A549 (cell line): ENCODE measurements at regions not wholly inside any gene's neighbourhood (a gene's known extent, or its start where the extent isn't known, plus 50 kb on each side); places are given as distances from the start of the nearest gene placed in this dataset.

Source experiments
- ATAC-seq, 2 experiments: fragments of 200-7000 bp in 1 of 2; fragments of >200 bp in 1 of 2; cut with Nextera tagmentation in 1 of 2; cut with Tn5 transposase in 1 of 2; 3 replicates each; pipeline versions ENCODE4 v1.8.0 to v1.9.1; 2018 to 2020; ENCODE audit warnings: mild to moderate bottlenecking in 1 of 2, moderate library complexity in 1 of 2
- CTCF ChIA-PET: fragments of 300-600 bp; sonication (Branson Sonifier 250); formaldehyde crosslinking; extraction: SDS; loops from one replicate; lab custom pipeline; 2021; ENCODE audit warnings: antibody characterized with exemption, inconsistent platforms; lab: Yijun Ruan, JAX
- POLR2A ChIA-PET: fragments of 350-600 bp; formaldehyde crosslinking; extraction: SDS; loops from one replicate; lab custom pipeline; 2021; ENCODE audit warnings: antibody characterized with exemption, inconsistent platforms; lab: Yijun Ruan, JAX
- DNase-seq, 2 experiments: peaks; one replicate each; pipeline versions ENCODE4 v3.0.0 to v3.0.0-alpha.2; 2011 to 2016; ENCODE audit warnings: low read depth in 1 of 2, low spot score in 1 of 2
- FAIRE-seq: peaks from 2 replicates; lab custom pipeline; 2011; peaks lifted over from hg19 to GRCh38; lab: Jason Lieb, UNC
- H3K27ac ChIP-seq, 2 experiments: fragments of >200 bp; sonication (Bioruptor Twin); formaldehyde crosslinking; 3 replicates each; pipeline ENCODE4 v1.5.1; 2016 to 2017
- H3K4me1 ChIP-seq: fragments of >200 bp; sonication (Bioruptor Twin); formaldehyde crosslinking; 3 replicates; pipeline ENCODE4 v1.6.1; 2016
- H3K4me2 ChIP-seq: fragments of >200 bp; sonication (Bioruptor Twin); formaldehyde crosslinking; 3 replicates; pipeline ENCODE4 v1.6.1; 2016
- H3K4me3 ChIP-seq: fragments of >200 bp; sonication (Bioruptor Twin); formaldehyde crosslinking; 3 replicates; pipeline ENCODE4 v1.5.1; 2016
- H3K9me3 ChIP-seq: fragments of >200 bp; sonication (Bioruptor Twin); formaldehyde crosslinking; 3 replicates; pipeline ENCODE4 v1.6.1; 2016
- BCL3 ChIP-seq: fragments of >200 bp; sonication (Bioruptor Twin); formaldehyde crosslinking; IDR thresholded peaks from 3 replicates; pipeline ENCODE4 v1.6.1; 2016
- CBX2 ChIP-seq: fragments of 200-600 bp; sonication (generic); IDR thresholded peaks from 2 replicates; pipeline ENCODE4 v1.6.1; 2016; ENCODE audit warnings: low read depth, mild to moderate bottlenecking, borderline replicate concordance
- CHD2 ChIP-seq: fragments of 150-350 bp; IDR thresholded peaks from 2 replicates; pipeline ENCODE4 v1.6.1; 2014; ENCODE audit warnings: low read length; ENCODE audit not compliant: partially characterized antibody
- CTCF ChIP-seq: fragments of >200 bp; sonication (Bioruptor Twin); formaldehyde crosslinking; IDR thresholded peaks from 3 replicates; pipeline ENCODE4 v1.5.1; 2016
- E2F6 ChIP-seq: IDR thresholded peaks from 2 replicates; pipeline ENCODE4 v1.6.1; 2012; ENCODE audit warnings: low read depth, borderline replicate concordance
- ELK1 ChIP-seq: fragments of 150-350 bp; IDR thresholded peaks from 2 replicates; pipeline ENCODE4 v1.6.1; 2014; ENCODE audit warnings: low read depth, mild to moderate bottlenecking, low read length
- EP300 ChIP-seq, 2 experiments: fragments of >200 bp; sonication (Bioruptor Twin); formaldehyde crosslinking; IDR thresholded peaks; 2 replicates in 1 of 2; 3 replicates in 1 of 2; pipeline ENCODE4 v1.6.1; 2016 to 2017
- ESRRA ChIP-seq: fragments of 150-350 bp; IDR thresholded peaks from 2 replicates; pipeline ENCODE4 v1.6.1; 2014; ENCODE audit warnings: mild to moderate bottlenecking, low read length, borderline replicate concordance
- FOSB ChIP-seq: fragments of 250-450 bp; sonication (Bioruptor Pico); IDR thresholded peaks from 2 replicates; pipeline ENCODE4 v1.5.0; 2020; ENCODE audit warnings: mild to moderate bottlenecking, moderate library complexity
- HEYL ChIP-seq: fragments of 250-450 bp; sonication (Bioruptor Pico); IDR thresholded peaks from 2 replicates; pipeline ENCODE4 v1.8.0; 2021; ENCODE audit warnings: mild to moderate bottlenecking, moderate library complexity
- HMGXB4 ChIP-seq: fragments of 250-450 bp; sonication (Bioruptor Pico); IDR thresholded peaks from 2 replicates; pipeline ENCODE4 v1.5.0; 2021; ENCODE audit warnings: mild to moderate bottlenecking, moderate library complexity, borderline replicate concordance
- HOXA7 ChIP-seq: fragments of 250-450 bp; sonication (Bioruptor Pico); IDR thresholded peaks from 2 replicates; pipeline ENCODE4 v1.5.0; 2020; ENCODE audit warnings: mild to moderate bottlenecking, moderate library complexity
- HOXB5 ChIP-seq: fragments of 250-450 bp; sonication (Bioruptor Pico); IDR thresholded peaks from 2 replicates; pipeline ENCODE4 v1.5.0; 2020; ENCODE audit warnings: mild to moderate bottlenecking, moderate library complexity
- JUN ChIP-seq, 2 experiments: fragments of >200 bp; sonication (Bioruptor Twin); formaldehyde crosslinking; IDR thresholded peaks; 2 replicates in 1 of 2; 3 replicates in 1 of 2; pipeline ENCODE4 v1.6.1; 2016 to 2017
- KDM1A ChIP-seq: fragments of 200-600 bp; sonication (generic); IDR thresholded peaks from 2 replicates; pipeline ENCODE4 v1.6.1; 2016; ENCODE audit warnings: low read depth, mild to moderate bottlenecking
- MAX ChIP-seq: IDR thresholded peaks from 2 replicates; pipeline ENCODE4 v1.6.1; 2012
- MAZ ChIP-seq: fragments of 150-350 bp; IDR thresholded peaks from 2 replicates; pipeline ENCODE4 v1.6.1; 2014; ENCODE audit warnings: antibody characterized with exemption, low read depth, low read length, borderline replicate concordance
- NPAS2 ChIP-seq: fragments of 250-450 bp; sonication (Bioruptor Pico); IDR thresholded peaks from 2 replicates; pipeline ENCODE4 v1.8.0; 2022; ENCODE audit warnings: mild to moderate bottlenecking, moderate library complexity, borderline replicate concordance
- NR3C1 ChIP-seq: fragments of >200 bp; sonication (Bioruptor Twin); formaldehyde crosslinking; IDR thresholded peaks from 3 replicates; pipeline ENCODE4 v1.6.1; 2017
- PHF8 ChIP-seq: fragments of 200-600 bp; sonication (generic); IDR thresholded peaks from 2 replicates; pipeline ENCODE4 v1.6.1; 2016; ENCODE audit warnings: low read depth, mild to moderate bottlenecking, antibody characterized with exemption, moderate library complexity, borderline replicate concordance
- RCOR1 ChIP-seq: fragments of 150-350 bp; IDR thresholded peaks from 2 replicates; pipeline ENCODE4 v1.6.1; 2014; ENCODE audit warnings: antibody characterized with exemption, low read length, low read depth
- RFX5 ChIP-seq: fragments of 450-650 bp; IDR thresholded peaks from 2 replicates; pipeline ENCODE4 v1.7.1; 2014; ENCODE audit warnings: antibody characterized with exemption, mild to moderate bottlenecking, moderate library complexity
- TP53 ChIP-seq: fragments of 250-450 bp; sonication (Bioruptor Pico); IDR thresholded peaks from 2 replicates; pipeline ENCODE4 v1.5.0; 2021; ENCODE audit warnings: mild to moderate bottlenecking, moderate library complexity
- USF2 ChIP-seq: fragments of 450-650 bp; IDR thresholded peaks from 2 replicates; pipeline ENCODE4 v1.6.1; 2014; ENCODE audit warnings: antibody characterized with exemption
- ZC3H11A ChIP-seq: fragments of 450-650 bp; IDR thresholded peaks from 2 replicates; pipeline ENCODE4 v1.6.1; 2014; ENCODE audit warnings: antibody characterized with exemption, mild to moderate bottlenecking
- ZNF302 ChIP-seq: fragments of 250-450 bp; sonication (Bioruptor Pico); IDR thresholded peaks from 2 replicates; pipeline ENCODE4 v1.9.0; 2021; ENCODE audit warnings: inconsistent platforms, mild to moderate bottlenecking, moderate library complexity
- whole genome bisulfite sequencing: methylation state at CpG from one replicate; pipeline ENCODE4 v1.1.6; 2017; ENCODE audit errors: missing lambda C conversion rate; 5-methylcytosine and 5-hydroxymethylcytosine counted together

- no peak for TF ChIP-seq JUN (IDR thresholded peaks at IDR 0.05)
- no peak for TF ChIP-seq RCOR1
- no peak for TF ChIP-seq HOXB5 (CRISPR knock-in tag)
- no peak for TF ChIP-seq FOSB (CRISPR knock-in tag)
- TF ChIP-seq ZNF302 (CRISPR knock-in tag), result no peak
- no peak for TF ChIP-seq TP53 (CRISPR knock-in tag)
- no peak for TF ChIP-seq EP300 (IDR thresholded peaks at IDR 0.05)
- TF ChIP-seq PHF8, result no peak
- TF ChIP-seq NPAS2, result no peak
- no peak for TF ChIP-seq HMGXB4 (CRISPR knock-in tag)
- TF ChIP-seq CHD2, result no peak
- no peak for TF ChIP-seq ZC3H11A
- TF ChIP-seq E2F6, result no peak
- no peak for TF ChIP-seq BCL3
- TF ChIP-seq CBX2, result no peak
- no peak for TF ChIP-seq ELK1
- TF ChIP-seq USF2, result no peak
- no peak for TF ChIP-seq HEYL (CRISPR knock-in tag)
- no peak for TF ChIP-seq RFX5
- no peak for TF ChIP-seq MAZ
- ChIA-PET CTCF (interaction anchor here (0.6 to 10.2 kb wide), 10 partner anchors 8 to 374 kb away, joined by 3 to 100 read pairs (median 4); no protein-coding TSS in a partner anchor), POLR2A (no interaction called here)
- peaks cover 73% of the 10 kb centered on the region for H3K4me1 ChIP-seq
- FAIRE-seq (no peak), DNase-seq (no peak), ATAC-seq (no peak)
- no peaks in the 10 kb centered on the region for H3K9me3 ChIP-seq
- H3K4me2 ChIP-seq, result no peak overlapping the region
- H3K27ac ChIP-seq, result peak overlapping the region; percentile 99 to 100; a peak in 5 of 6 replicates
- 65% methylated on average over 7 of the region's 7 CpGs for WGBS
- H3K4me3 ChIP-seq, result no peak overlapping the region
Observed at GRCh38 chr12:124397399-124397679, 102.4 kb downstream of the RFLNA start.

- H3K4me1 ChIP-seq, result peaks cover 79% of the 10 kb centered on the region
- ATAC-seq (no peak), DNase-seq (peak in 1 of 2 experiments; percentile 48), FAIRE-seq (no peak)
- ChIA-PET CTCF (interaction anchor here (0.6 to 10.2 kb wide), 11 partner anchors 8 to 375 kb away, joined by 3 to 100 read pairs (median 5); no protein-coding TSS in a partner anchor), POLR2A (no interaction called here)
- no peak overlapping the region for H3K4me3 ChIP-seq
- H3K9me3 ChIP-seq, result no peaks in the 10 kb centered on the region
- peak overlapping the region; percentile 97 for H3K4me2 ChIP-seq
- 74% methylated on average over 33 of the region's 35 CpGs for WGBS
- TF ChIP-seq ESRRA, result no peak
- no peak for TF ChIP-seq MAX
- no peak for TF ChIP-seq CTCF
- TF ChIP-seq KDM1A, result 0 out of 2 replicates have a peak, but pooled peaks have one; percentile 14
- TF ChIP-seq NR3C1, result no peak
- no peak for TF ChIP-seq HOXA7 (CRISPR knock-in tag)
- no peak for TF ChIP-seq ZNF302 (CRISPR knock-in tag)
- no peak for TF ChIP-seq FOSB (CRISPR knock-in tag)
- no peak for TF ChIP-seq CHD2
- H3K27ac ChIP-seq, result peak overlapping the region; percentile 99 to 100
Observed at GRCh38 chr12:124396544-124397398, 101.9 kb downstream of the RFLNA start.
